ENCODE measurements at regions not wholly inside any gene's neighbourhood (a gene's known extent, or its start where the extent isn't known, plus 50 kb on each side); places are given as distances from the start of the nearest gene placed in this dataset.

- Histone ChIP-seq H3K9ac (ENCODE audit: low read depth, low read length) (no peak overlapping the region), H3K36me3 (ENCODE audit: insufficient read depth, low read length) (no peaks in the 10 kb centered on the region), H3K9me3 (ENCODE audit: control insufficient read depth, insufficient read depth, low read length) (no peaks in the 10 kb centered on the region), H3K4me1 (ENCODE audit: insufficient read depth, low read length) (no peaks in the 10 kb centered on the region)
Measured at GRCh38 chr1:188514917-188515316, 1686.2 kb downstream of the PLA2G4A start.

GRCh38 chr1:188517139-188517538 is 1688.4 kb downstream of the PLA2G4A start:
- Histone ChIP-seq H3K9me3 (ENCODE audit: control insufficient read depth, insufficient read depth, low read length) (no peaks in the 10 kb centered on the region), H3K36me3 (ENCODE audit: insufficient read depth, low read length) (no peaks in the 10 kb centered on the region), H3K4me1 (ENCODE audit: insufficient read depth, low read length) (no peaks in the 10 kb centered on the region), H3K9ac (ENCODE audit: low read depth, low read length) (no peak overlapping the region)

GRCh38 chr1:188551176-188551575 is 1722.4 kb downstream of the PLA2G4A start:
- H3K36me3 ChIP-seq (ENCODE audit: insufficient read depth, low read length): no peaks in the 10 kb centered on the region
- no peaks in the 10 kb centered on the region for H3K4me1 ChIP-seq (ENCODE audit: insufficient read depth, low read length)
- H3K9ac ChIP-seq (ENCODE audit: low read depth, low read length): no peak overlapping the region
- H3K9me3 ChIP-seq (ENCODE audit: control insufficient read depth, insufficient read depth, low read length): no peaks in the 10 kb centered on the region

GRCh38 chr1:188557053-188557452 is 1728.3 kb downstream of the PLA2G4A start:
- H3K36me3 ChIP-seq (ENCODE audit: insufficient read depth, low read length): no peaks in the 10 kb centered on the region
- no peaks in the 10 kb centered on the region for H3K4me1 ChIP-seq (ENCODE audit: insufficient read depth, low read length)
- no peaks in the 10 kb centered on the region for H3K9me3 ChIP-seq (ENCODE audit: control insufficient read depth, insufficient read depth, low read length)
- no peak overlapping the region for H3K9ac ChIP-seq (ENCODE audit: low read depth, low read length)

GRCh38 chr1:188582911-188583532 is 1754.3 kb downstream of the PLA2G4A start:
- Histone ChIP-seq H3K4me1 (ENCODE audit: insufficient read depth, low read length) (no peaks in the 10 kb centered on the region), H3K9me3 (ENCODE audit: control insufficient read depth, insufficient read depth, low read length) (no peaks in the 10 kb centered on the region)

GRCh38 chr1:188584119-188584518 is 1755.4 kb downstream of the PLA2G4A start:
- Histone ChIP-seq H3K9me3 (ENCODE audit: control insufficient read depth, insufficient read depth, low read length) (no peaks in the 10 kb centered on the region), H3K4me1 (ENCODE audit: insufficient read depth, low read length) (no peaks in the 10 kb centered on the region)

More at GRCh38 chr1:188582911-188583532, 1754.3 kb downstream of the PLA2G4A start:
- H3K36me3 ChIP-seq (ENCODE audit: insufficient read depth, low read length): no peaks in the 10 kb centered on the region
- H3K9ac ChIP-seq (ENCODE audit: low read depth, low read length): no peak overlapping the region

GRCh38 chr1:188590641-188591040 is 1761.9 kb downstream of the PLA2G4A start:
- H3K9ac ChIP-seq (ENCODE audit: low read depth, low read length): no peak overlapping the region
- H3K9me3 ChIP-seq (ENCODE audit: control insufficient read depth, insufficient read depth, low read length): no peaks in the 10 kb centered on the region

More at GRCh38 chr1:188584119-188584518, 1755.4 kb downstream of the PLA2G4A start:
- Histone ChIP-seq H3K36me3 (ENCODE audit: insufficient read depth, low read length) (no peaks in the 10 kb centered on the region), H3K9ac (ENCODE audit: low read depth, low read length) (no peak overlapping the region)

GRCh38 chr1:188594542-188595235 is 1765.9 kb downstream of the PLA2G4A start:
- no peaks in the 10 kb centered on the region for H3K9me3 ChIP-seq (ENCODE audit: control insufficient read depth, insufficient read depth, low read length)
- no peak overlapping the region for H3K9ac ChIP-seq (ENCODE audit: low read depth, low read length)
- no peaks in the 10 kb centered on the region for H3K36me3 ChIP-seq (ENCODE audit: insufficient read depth, low read length)
- H3K4me1 ChIP-seq (ENCODE audit: insufficient read depth, low read length): no peaks in the 10 kb centered on the region

More at GRCh38 chr1:188590641-188591040, 1761.9 kb downstream of the PLA2G4A start:
- no peaks in the 10 kb centered on the region for H3K4me1 ChIP-seq (ENCODE audit: insufficient read depth, low read length)
- H3K36me3 ChIP-seq (ENCODE audit: insufficient read depth, low read length): no peaks in the 10 kb centered on the region

- no peaks in the 10 kb centered on the region for H3K36me3 ChIP-seq (ENCODE audit: insufficient read depth, low read length)
- H3K9ac ChIP-seq (ENCODE audit: low read depth, low read length): no peak overlapping the region
- no peaks in the 10 kb centered on the region for H3K9me3 ChIP-seq (ENCODE audit: control insufficient read depth, insufficient read depth, low read length)
- no peaks in the 10 kb centered on the region for H3K4me1 ChIP-seq (ENCODE audit: insufficient read depth, low read length)
Measured at GRCh38 chr1:188599313-188599712, 1770.6 kb downstream of the PLA2G4A start.

GRCh38 chr1:188611432-188611831 is 1782.7 kb downstream of the PLA2G4A start:
- no peaks in the 10 kb centered on the region; the same call in 1 of the 2 replicates for H3K9me3 ChIP-seq (ENCODE audit: control insufficient read depth, insufficient read depth, low read length)
- no peaks in the 10 kb centered on the region for H3K36me3 ChIP-seq (ENCODE audit: insufficient read depth, low read length)
- no peak overlapping the region for H3K9ac ChIP-seq (ENCODE audit: low read depth, low read length)
- no peaks in the 10 kb centered on the region for H3K4me1 ChIP-seq (ENCODE audit: insufficient read depth, low read length)

GRCh38 chr1:188615321-188615720 is 1786.6 kb downstream of the PLA2G4A start:
- Histone ChIP-seq H3K9me3 (ENCODE audit: control insufficient read depth, insufficient read depth, low read length) (no peaks in the 10 kb centered on the region; the same call in 1 of the 2 replicates), H3K9ac (ENCODE audit: low read depth, low read length) (no peak overlapping the region), H3K4me1 (ENCODE audit: insufficient read depth, low read length) (no peaks in the 10 kb centered on the region), H3K36me3 (ENCODE audit: insufficient read depth, low read length) (no peaks in the 10 kb centered on the region)

GRCh38 chr1:188620236-188620635 is 1791.5 kb downstream of the PLA2G4A start:
- no peaks in the 10 kb centered on the region; the same call in 1 of the 2 replicates for H3K9me3 ChIP-seq (ENCODE audit: control insufficient read depth, insufficient read depth, low read length)
- no peaks in the 10 kb centered on the region for H3K36me3 ChIP-seq (ENCODE audit: insufficient read depth, low read length)
- H3K4me1 ChIP-seq (ENCODE audit: insufficient read depth, low read length): no peaks in the 10 kb centered on the region
- H3K9ac ChIP-seq (ENCODE audit: low read depth, low read length): no peak overlapping the region

- Histone ChIP-seq H3K9ac (ENCODE audit: low read depth, low read length) (no peak overlapping the region), H3K4me1 (ENCODE audit: insufficient read depth, low read length) (no peaks in the 10 kb centered on the region), H3K36me3 (ENCODE audit: insufficient read depth, low read length) (no peaks in the 10 kb centered on the region), H3K9me3 (ENCODE audit: control insufficient read depth, insufficient read depth, low read length) (no peaks in the 10 kb centered on the region)
Measured at GRCh38 chr1:188641566-188642211, 1812.9 kb downstream of the PLA2G4A start.

GRCh38 chr1:188642704-188643103 is 1814.0 kb downstream of the PLA2G4A start:
- Histone ChIP-seq H3K4me1 (ENCODE audit: insufficient read depth, low read length) (no peaks in the 10 kb centered on the region), H3K9me3 (ENCODE audit: control insufficient read depth, insufficient read depth, low read length) (no peaks in the 10 kb centered on the region), H3K9ac (ENCODE audit: low read depth, low read length) (no peak overlapping the region), H3K36me3 (ENCODE audit: insufficient read depth, low read length) (no peaks in the 10 kb centered on the region)

GRCh38 chr1:188652678-188653077 is 1823.9 kb downstream of the PLA2G4A start:
- Histone ChIP-seq H3K9me3 (ENCODE audit: control insufficient read depth, insufficient read depth, low read length) (no peaks in the 10 kb centered on the region), H3K9ac (ENCODE audit: low read depth, low read length) (no peak overlapping the region), H3K4me1 (ENCODE audit: insufficient read depth, low read length) (no peaks in the 10 kb centered on the region), H3K36me3 (ENCODE audit: insufficient read depth, low read length) (no peaks in the 10 kb centered on the region)
